Heart right ventricle (tissue), 16 donors: ENCODE measurements at regions not wholly inside any gene's neighbourhood (a gene's known extent, or its start where the extent isn't known, plus 50 kb on each side); places are given as distances from the start of the nearest gene placed in this dataset.

Experiments
- ATAC-seq, 8 donors: fragments of 200-7000 bp; cut with Tn5 transposase; one replicate each; pipeline ENCODE4 v1.9.1; 2020; ENCODE audit warnings: mild to moderate bottlenecking in 8 of 8, moderate library complexity in 8 of 8, moderate number of reproducible peaks in 1 of 8
- DNase-seq, 2 donors: peaks; one replicate each; pipeline ENCODE4 v3.0.0-alpha.2; 2020
- H3K27ac ChIP-seq, 10 donors: fragments of 200-600 bp; sonication (generic) in 2 of 10; one replicate each; pipeline versions ENCODE4 v1.5.0 to v1.8.0; 2020 to 2022; ENCODE audit warnings: mild to moderate bottlenecking in 3 of 10
- H3K27me3 ChIP-seq, 7 donors: fragments of 200-600 bp; one replicate each; pipeline ENCODE4 v1.8.0; 2021 to 2022; ENCODE audit warnings: mild to moderate bottlenecking in 2 of 7
- H3K36me3 ChIP-seq, 9 donors: fragments of 200-600 bp; sonication (generic) in 1 of 9; one replicate each; pipeline versions ENCODE4 v1.5.0 to v1.8.0; 2020 to 2022; ENCODE audit warnings: mild to moderate bottlenecking in 2 of 9
- H3K4me1 ChIP-seq, 9 donors: fragments of 200-600 bp; sonication (generic) in 1 of 9; one replicate each; pipeline versions ENCODE4 v1.5.0 to v1.8.0; 2020 to 2022; ENCODE audit warnings: mild to moderate bottlenecking in 4 of 9
- H3K4me3 ChIP-seq, 10 donors: fragments of 200-600 bp; sonication (generic) in 2 of 10; one replicate each; pipeline versions ENCODE4 v1.5.0 to v1.8.0; 2020 to 2022; ENCODE audit warnings: mild to moderate bottlenecking in 7 of 10, moderate library complexity in 2 of 10
- H3K9me3 ChIP-seq, 11 donors: fragments of 200-600 bp in 10 of 11; sonication (generic) in 2 of 11; one replicate each; pipeline versions ENCODE4 v1.5.0 to v1.8.0; 2013 to 2022; ENCODE audit warnings: mild to moderate bottlenecking in 2 of 11, control low read depth in 1 of 11, moderate library complexity in 1 of 11
- CTCF ChIP-seq, 9 donors: fragments of 200-600 bp; sonication (generic) in 2 of 9; IDR thresholded peaks; one replicate each; pipeline versions ENCODE4 v1.5.0 to v1.8.0; 2021 to 2022; ENCODE audit warnings: antibody characterized with exemption in 9 of 9, mild to moderate bottlenecking in 5 of 9, moderate library complexity in 1 of 9
- WGBS, 2 donors: extraction: QIAGEN DNeasy Blood & Tissue Kit; methylation state at CpG; one replicate each; pipeline ENCODE4 v1.1.7; 2013; ENCODE audit warnings: inconsistent platforms in 1 of 2; 5-methylcytosine and 5-hydroxymethylcytosine counted together
- intact Hi-C, 10 donors: fragments of 100-400 bp; cut with DNase I; formaldehyde crosslinking; loops; one replicate each; pipeline versions ENCODE4 v1.11.1 to v1.14.2; 2022
- donor health status: Arrhythmogenic right ventricular cardiomyopathy.
- donor health status: ischemic (EF 13 %, LVEDD 7.1; RV severe dilation, severe dysfunction).
- donor health status: healthy with polysubstance abuse.
- donor health status: DM: no; HTN: yes; CAD: no.
- donor health status: DM: no; HTN: no; CAD: no.
- donor health status: ischemic (EF 25% LVEDD 6.9; RV normal size, moderate dysfunction).
- donor health status: ischemic (EF 25% LVEDD 5.7; RV mildly dilated, moderate dysfunction).
- donor health status: healthy.
- donor health status: DM: yes; HTN: yes; CAD: no.
- donor health status: Ischemic cardiomyopathy.
- donor health status: ischemic (EF 35%, LVEDD 5.7; RV mildly dilated, moderate dysfunction).
- donor health status: nonischemic (EF 11% LVEDD 7.7; RV severe dilation, severe dysfunction).
- donor health status: DM: yes; HTN: yes; CAD: no.
- donor health status: PGD.
- donor health status: ischemic (EF 29% LVEDD 5.4; RV normal size, mild dysfunction).
- donor health status: nonischemic (EF 23%, LVEDD 6.1; RV moderate dilation, normal function).

- TF ChIP-seq CTCF (IDR thresholded peaks at IDR 0.05) = no peak
- intact Hi-C loops = no loop called here
- H3K9me3 ChIP-seq = no peaks in the 10 kb centered on the region
- H3K36me3 ChIP-seq = no peaks in the 10 kb centered on the region
- no peaks in the 10 kb centered on the region for H3K27me3 ChIP-seq
- H3K4me1 ChIP-seq = no peaks in the 10 kb centered on the region
- H3K27ac ChIP-seq = no peak overlapping the region
- H3K4me3 ChIP-seq = no peak overlapping the region
- DNase-seq (no peak), ATAC-seq (no peak)
- WGBS, 2 donors = 80% methylated on average over 4 of the region's 4 CpGs
Observed at GRCh38 chr1:76807543-76808260, 59.6 kb upstream of the ST6GALNAC5 start.
